MM.1S (cell line): ENCODE measurements at regions not wholly inside any gene's neighbourhood (a gene's known extent, or its start where the extent isn't known, plus 50 kb on each side); places are given as distances from the start of the nearest gene placed in this dataset.

ENCODE experiments used
- EZH2 ChIP-seq: fragments of 300-600 bp; sonication (generic); optimal IDR thresholded peaks from 2 replicates; pipeline ENCODE3; 2017; ENCODE audit warnings: low read depth, mild to moderate bottlenecking, antibody characterized with exemption, low read length, mixed read lengths
- EZH2phosphoT487 ChIP-seq: fragments of 300-600 bp; sonication (generic); IDR thresholded peaks from 2 replicates; pipeline ENCODE4 v1.6.1; 2018; ENCODE audit warnings: antibody characterized with exemption, low read length
- TF ChIP-seq, protein P1 (sequence below): fragments of 300-600 bp; sonication (generic); IDR thresholded peaks from 2 replicates; pipeline ENCODE4 v1.5.1; 2016; ENCODE audit warnings: antibody characterized with exemption, low read length, mixed read lengths

DNA sequence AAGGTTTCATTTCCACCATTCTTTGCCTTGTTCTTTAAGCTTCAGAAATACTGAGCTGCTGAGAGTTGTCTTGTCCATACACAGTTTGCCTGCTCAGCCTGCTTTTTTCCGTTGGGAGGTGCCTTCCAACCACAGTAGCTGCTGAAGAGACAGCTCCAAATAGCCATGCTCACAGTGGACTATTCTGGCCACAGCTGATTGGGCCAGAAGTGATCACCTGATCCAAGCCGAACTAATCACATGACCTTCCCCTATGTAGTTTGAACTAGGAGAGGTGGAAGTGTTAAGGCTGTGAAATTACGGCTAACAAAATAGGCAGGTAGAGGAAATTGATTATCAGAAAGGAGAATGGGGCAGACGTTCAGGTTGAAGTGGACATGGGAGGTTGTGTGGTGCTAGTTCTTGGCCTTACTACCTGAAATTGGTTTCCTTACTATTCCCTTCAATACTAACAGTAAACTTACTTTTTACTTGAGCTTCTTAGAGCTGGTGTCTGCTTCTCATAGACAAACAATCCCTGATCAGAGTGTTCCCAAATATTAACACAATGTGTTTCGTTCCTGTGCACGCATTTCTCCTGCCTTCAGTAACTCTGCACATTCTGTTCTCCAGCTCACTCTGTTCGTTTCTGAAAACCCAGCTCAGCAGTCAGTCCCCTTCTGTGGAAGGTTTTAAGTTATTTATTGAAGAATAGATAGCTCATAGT lies 136.1 kb downstream of the RWDD3 start:
- TF ChIP-seq, protein P1, sequence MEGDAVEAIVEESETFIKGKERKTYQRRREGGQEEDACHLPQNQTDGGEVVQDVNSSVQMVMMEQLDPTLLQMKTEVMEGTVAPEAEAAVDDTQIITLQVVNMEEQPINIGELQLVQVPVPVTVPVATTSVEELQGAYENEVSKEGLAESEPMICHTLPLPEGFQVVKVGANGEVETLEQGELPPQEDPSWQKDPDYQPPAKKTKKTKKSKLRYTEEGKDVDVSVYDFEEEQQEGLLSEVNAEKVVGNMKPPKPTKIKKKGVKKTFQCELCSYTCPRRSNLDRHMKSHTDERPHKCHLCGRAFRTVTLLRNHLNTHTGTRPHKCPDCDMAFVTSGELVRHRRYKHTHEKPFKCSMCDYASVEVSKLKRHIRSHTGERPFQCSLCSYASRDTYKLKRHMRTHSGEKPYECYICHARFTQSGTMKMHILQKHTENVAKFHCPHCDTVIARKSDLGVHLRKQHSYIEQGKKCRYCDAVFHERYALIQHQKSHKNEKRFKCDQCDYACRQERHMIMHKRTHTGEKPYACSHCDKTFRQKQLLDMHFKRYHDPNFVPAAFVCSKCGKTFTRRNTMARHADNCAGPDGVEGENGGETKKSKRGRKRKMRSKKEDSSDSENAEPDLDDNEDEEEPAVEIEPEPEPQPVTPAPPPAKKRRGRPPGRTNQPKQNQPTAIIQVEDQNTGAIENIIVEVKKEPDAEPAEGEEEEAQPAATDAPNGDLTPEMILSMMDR: no peak
- TF ChIP-seq EZH2 (no peak), EZH2phosphoT487 (no peak)
